Fibroblast of lung (primary cell): ENCODE measurements at regions not wholly inside any gene's neighbourhood (a gene's known extent, or its start where the extent isn't known, plus 50 kb on each side); places are given as distances from the start of the nearest gene placed in this dataset.

Experiments
- DNase-seq, 2 donors: peaks; one replicate each; pipeline versions ENCODE4 v3.0.0 to v3.0.0-alpha.2; 2010; ENCODE audit warnings: low read depth in 2 of 2
- H2AFZ ChIP-seq: 2 replicates; pipeline ENCODE4 v1.5.1; 2012; ENCODE audit warnings: low read length, control low read depth, inconsistent platforms
- H3K27ac ChIP-seq: 2 replicates; pipeline ENCODE4 v1.5.1; 2011; ENCODE audit warnings: low read length, control low read depth; ENCODE audit not compliant: insufficient read depth
- H3K27me3 ChIP-seq: 2 replicates; pipeline ENCODE4 v1.5.1; 2011; ENCODE audit warnings: mild to moderate bottlenecking, low read length; ENCODE audit not compliant: control insufficient read depth, insufficient read depth
- H3K36me3 ChIP-seq: 2 replicates; pipeline ENCODE4 v1.5.1; 2011; ENCODE audit warnings: low read length; ENCODE audit not compliant: control insufficient read depth, insufficient read depth
- H3K4me1 ChIP-seq: 2 replicates; pipeline ENCODE4 v1.5.1; 2011; ENCODE audit warnings: low read length; ENCODE audit not compliant: control insufficient read depth, insufficient read depth; ENCODE audit errors: extremely low read depth
- H3K4me2 ChIP-seq: 2 replicates; pipeline ENCODE4 v1.5.1; 2011; ENCODE audit warnings: low read length, control low read depth; ENCODE audit not compliant: insufficient read depth; ENCODE audit errors: extremely low read depth
- H3K4me3 ChIP-seq, 4 experiments: fragments of 200-600 bp in 1 of 4; sonication (generic) in 1 of 4; replicated peaks in 1 of 4; 2 replicates each; pipeline ENCODE4 v1.5.1; 2011 to 2016; ENCODE audit warnings: low read length in 4 of 4, low read depth in 3 of 4, mild to moderate bottlenecking in 3 of 4, control low read depth in 2 of 4, inconsistent platforms in 1 of 4, mixed read lengths in 1 of 4; ENCODE audit not compliant: insufficient read depth in 1 of 4; ENCODE audit errors: control extremely low read depth in 1 of 4
- H3K79me2 ChIP-seq: 2 replicates; pipeline ENCODE4 v1.5.1; 2012; ENCODE audit warnings: mild to moderate bottlenecking, low read length, inconsistent platforms; ENCODE audit not compliant: control insufficient read depth, insufficient read depth
- H3K9ac ChIP-seq: 2 replicates; pipeline ENCODE4 v1.5.1; 2011; ENCODE audit warnings: mild to moderate bottlenecking, low read length, control low read depth; ENCODE audit not compliant: insufficient read depth
- H3K9me3 ChIP-seq: 2 replicates; pipeline ENCODE4 v1.5.1; 2012; ENCODE audit warnings: low read depth, low read length; ENCODE audit not compliant: control insufficient read depth, insufficient read depth
- H4K20me1 ChIP-seq: 2 replicates; pipeline ENCODE4 v1.5.1; 2011; ENCODE audit warnings: low read length; ENCODE audit not compliant: control insufficient read depth, insufficient read depth; ENCODE audit errors: extremely low read depth
- EZH2 ChIP-seq: IDR thresholded peaks from 2 replicates; pipeline ENCODE4 v1.5.1; 2012; ENCODE audit warnings: low read length, control low read depth, mild to moderate bottlenecking; ENCODE audit errors: missing control alignments
- TF ChIP-seq, protein P1 (sequence below), 2 donors: IDR thresholded peaks in 1 of 2; conservative IDR thresholded peaks in 1 of 2; 1 replicate in 1 of 2; 2 replicates in 1 of 2; pipeline ENCODE4 v1.5.1; 2011 to 2012; ENCODE audit warnings: low read length in 2 of 2, control low read depth in 1 of 2, inconsistent platforms in 1 of 2, low read depth in 1 of 2, mild to moderate bottlenecking in 1 of 2

GRCh38 chr9:121593066-121593465 is 58.4 kb upstream of the DAB2IP start:
- Histone ChIP-seq H3K27ac (no peak overlapping the region), H3K9ac (no peak overlapping the region), H3K36me3 (no peaks in the 10 kb centered on the region), H2AFZ (no peak overlapping the region), H3K9me3 (no peaks in the 10 kb centered on the region), H4K20me1 (no peaks in the 10 kb centered on the region), H3K4me2 (no peak overlapping the region), H3K27me3 (peaks cover 5% of the 10 kb centered on the region), H3K4me1 (peaks cover 10% of the 10 kb centered on the region), H3K79me2 (no peaks in the 10 kb centered on the region), H3K4me3 (no peak overlapping the region)
- no peak for DNase-seq
- TF ChIP-seq, protein P1, sequence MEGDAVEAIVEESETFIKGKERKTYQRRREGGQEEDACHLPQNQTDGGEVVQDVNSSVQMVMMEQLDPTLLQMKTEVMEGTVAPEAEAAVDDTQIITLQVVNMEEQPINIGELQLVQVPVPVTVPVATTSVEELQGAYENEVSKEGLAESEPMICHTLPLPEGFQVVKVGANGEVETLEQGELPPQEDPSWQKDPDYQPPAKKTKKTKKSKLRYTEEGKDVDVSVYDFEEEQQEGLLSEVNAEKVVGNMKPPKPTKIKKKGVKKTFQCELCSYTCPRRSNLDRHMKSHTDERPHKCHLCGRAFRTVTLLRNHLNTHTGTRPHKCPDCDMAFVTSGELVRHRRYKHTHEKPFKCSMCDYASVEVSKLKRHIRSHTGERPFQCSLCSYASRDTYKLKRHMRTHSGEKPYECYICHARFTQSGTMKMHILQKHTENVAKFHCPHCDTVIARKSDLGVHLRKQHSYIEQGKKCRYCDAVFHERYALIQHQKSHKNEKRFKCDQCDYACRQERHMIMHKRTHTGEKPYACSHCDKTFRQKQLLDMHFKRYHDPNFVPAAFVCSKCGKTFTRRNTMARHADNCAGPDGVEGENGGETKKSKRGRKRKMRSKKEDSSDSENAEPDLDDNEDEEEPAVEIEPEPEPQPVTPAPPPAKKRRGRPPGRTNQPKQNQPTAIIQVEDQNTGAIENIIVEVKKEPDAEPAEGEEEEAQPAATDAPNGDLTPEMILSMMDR (conservative IDR thresholded peaks at IDR 0.05 in 1 of 2, IDR thresholded peaks at IDR 0.05 in 1 of 2; ENCODE audit: low read depth in 1 of 2, low read length in 2 of 2): no peak
- no peak for TF ChIP-seq EZH2

DNA sequence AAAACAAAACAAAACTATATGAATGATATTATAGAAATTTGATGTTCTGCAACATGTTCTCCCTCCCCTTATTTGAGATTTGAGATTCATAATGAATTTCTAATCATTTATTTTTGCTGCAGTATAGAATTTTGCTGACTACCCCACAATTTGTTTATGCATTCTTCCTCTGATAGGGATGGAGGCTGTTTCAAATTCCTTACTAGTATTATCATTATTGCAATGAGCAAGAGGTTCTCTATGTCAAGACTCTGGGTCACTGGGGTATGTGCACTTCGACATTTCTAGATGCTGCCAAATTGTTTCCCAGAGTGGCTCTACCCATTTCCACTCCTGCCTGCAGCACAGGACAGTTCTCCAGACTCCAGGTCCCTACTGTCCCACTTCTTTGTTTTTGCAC is 54.9 kb upstream of the DAB2IP start:
- H3K27ac ChIP-seq: no peak overlapping the region
- peaks cover 10% of the 10 kb centered on the region for H3K27me3 ChIP-seq
- no peaks in the 10 kb centered on the region for H4K20me1 ChIP-seq
- no peaks in the 10 kb centered on the region for H3K79me2 ChIP-seq
- peaks cover 21% of the 10 kb centered on the region for H3K4me1 ChIP-seq
- no peaks in the 10 kb centered on the region for H3K9me3 ChIP-seq
- H2AFZ ChIP-seq: no peak overlapping the region
- no peak for TF ChIP-seq EZH2
- TF ChIP-seq, protein P1 (conservative IDR thresholded peaks at IDR 0.05 in 1 of 2, IDR thresholded peaks at IDR 0.05 in 1 of 2; ENCODE audit: low read depth in 1 of 2, low read length in 2 of 2): no peak
- peak in 1 of 2 donors; percentile 23 for DNase-seq
- H3K36me3 ChIP-seq: no peaks in the 10 kb centered on the region
- H3K4me2 ChIP-seq: peak overlapping the region; percentile 15
- no peak overlapping the region for H3K4me3 ChIP-seq
- no peak overlapping the region for H3K9ac ChIP-seq

DNA sequence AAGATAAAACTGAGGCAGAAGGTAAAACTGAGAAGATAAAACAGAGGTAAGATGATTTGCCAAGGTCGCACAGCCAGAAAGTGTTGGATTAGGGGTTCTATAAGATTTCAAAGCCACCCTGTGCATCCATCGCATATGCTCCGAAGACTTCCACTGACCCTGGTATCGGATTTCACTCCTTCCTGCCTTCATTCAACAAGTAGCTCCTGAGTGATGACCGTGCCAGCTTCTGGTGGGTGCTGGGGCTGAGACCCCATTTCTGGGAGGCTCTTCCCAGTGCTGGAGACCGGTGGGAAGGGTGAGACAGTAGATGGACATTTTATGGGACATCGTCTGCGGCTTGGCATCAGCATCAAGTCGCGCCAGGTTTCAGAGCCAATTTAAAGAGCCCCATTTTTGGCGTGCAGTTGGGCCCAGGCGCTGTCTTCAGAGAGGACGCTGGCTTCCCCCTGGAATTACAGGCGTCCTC is 53.7 kb upstream of the DAB2IP start:
- H3K9ac ChIP-seq: no peak overlapping the region
- H3K9me3 ChIP-seq: no peaks in the 10 kb centered on the region
- no peak overlapping the region for H3K4me3 ChIP-seq
- peaks cover 10% of the 10 kb centered on the region for H3K27me3 ChIP-seq
- H4K20me1 ChIP-seq: no peaks in the 10 kb centered on the region
- TF ChIP-seq, protein P1 (conservative IDR thresholded peaks at IDR 0.05 in 1 of 2, IDR thresholded peaks at IDR 0.05 in 1 of 2; ENCODE audit: low read depth in 1 of 2, low read length in 2 of 2): no peak
- no peak for TF ChIP-seq EZH2
- H3K4me2 ChIP-seq: peak overlapping the region; percentile 63
- H3K4me1 ChIP-seq: peaks cover 21% of the 10 kb centered on the region
- peak overlapping the region; percentile 66 for H3K27ac ChIP-seq
- no peaks in the 10 kb centered on the region for H3K36me3 ChIP-seq
- H3K79me2 ChIP-seq: no peaks in the 10 kb centered on the region
- peak overlapping the region; percentile 34 for H2AFZ ChIP-seq
- no peak for DNase-seq
